ENCODE measurements at regions not wholly inside any gene's neighbourhood (a gene's known extent, or its start where the extent isn't known, plus 50 kb on each side); places are given as distances from the start of the nearest gene placed in this dataset.
"Not testable (repeated sequence)": the region's sequence is repeated elsewhere in the genome, so short reads cannot be mapped to it uniquely, and the experiment has no call there.

GRCh38 chr13:87976650-87977049 lies 305.5 kb downstream of the SLITRK5 start:
- TF ChIP-seq KAT7 (CRISPR knock-in tag; IDR thresholded peaks at IDR 0.05; ENCODE audit: borderline replicate concordance); ESRRA (CRISPR knock-in tag; IDR thresholded peaks at IDR 0.05; ENCODE audit: borderline replicate concordance); CTCF (IDR thresholded peaks at IDR 0.05); SMAD4 (CRISPR knock-in tag; IDR thresholded peaks at IDR 0.05); NR2C2 (CRISPR knock-in tag; IDR thresholded peaks at IDR 0.05); RELA (CRISPR knock-in tag; IDR thresholded peaks at IDR 0.05; ENCODE audit: borderline replicate concordance); ZNF263 (CRISPR knock-in tag; IDR thresholded peaks at IDR 0.05; ENCODE audit: low read depth); JUN (CRISPR knock-in tag; IDR thresholded peaks at IDR 0.05); SP1 (CRISPR knock-in tag; conservative IDR thresholded peaks at IDR 0.05); FOXK1 (CRISPR knock-in tag; IDR thresholded peaks at IDR 0.05); FOXP4 (CRISPR knock-in tag; IDR thresholded peaks at IDR 0.05); NFE2L1 (CRISPR knock-in tag; IDR thresholded peaks at IDR 0.05); ZNF423 (CRISPR knock-in tag; IDR thresholded peaks at IDR 0.05): not testable (repeated sequence)
